HG03432 (cell line): ENCODE measurements at regions not wholly inside any gene's neighbourhood (a gene's known extent, or its start where the extent isn't known, plus 50 kb on each side); places are given as distances from the start of the nearest gene placed in this dataset.

Experiments
- ATAC-seq: cut with Tn5 transposase; IDR thresholded peaks from one replicate; pipeline ENCODE4 v1.9.1; 2021; ENCODE audit warnings: mild to moderate bottlenecking, moderate library complexity; ENCODE audit not compliant: unreplicated experiment

- no peak for ATAC-seq
Measured at GRCh38 chr9:28678097-28678496, 1104.8 kb upstream of the C9orf72 start.

GRCh38 chr9:28688172-28688571, 1114.9 kb upstream of the C9orf72 start:
- no peak for ATAC-seq

GRCh38 chr9:28692012-28692411, 1118.7 kb upstream of the C9orf72 start:
- no peak for ATAC-seq

- no peak for ATAC-seq
Measured at GRCh38 chr9:28696960-28697359, 1123.7 kb upstream of the C9orf72 start.

- ATAC-seq, result no peak
Measured at GRCh38 chr9:28699632-28700031, 1126.4 kb upstream of the C9orf72 start.

GRCh38 chr9:28707616-28708015, 1134.3 kb upstream of the C9orf72 start:
- no peak for ATAC-seq

GRCh38 chr9:28714188-28714587, 1140.9 kb upstream of the C9orf72 start:
- ATAC-seq, result no peak

GRCh38 chr9:28718226-28718625, 1144.9 kb upstream of the C9orf72 start:
- ATAC-seq, result no peak

- ATAC-seq, result no peak
Measured at GRCh38 chr9:28720746-28721145, 1147.5 kb upstream of the C9orf72 start.

GRCh38 chr9:28730111-28730510, 1156.8 kb upstream of the C9orf72 start:
- ATAC-seq, result no peak

- ATAC-seq, result no peak
Measured at GRCh38 chr9:28735738-28736342, 1162.6 kb upstream of the C9orf72 start.

GRCh38 chr9:28741459-28741858, 1168.2 kb upstream of the C9orf72 start:
- ATAC-seq, result no peak

GRCh38 chr9:28747351-28747985, 1174.2 kb upstream of the C9orf72 start:
- ATAC-seq, result no peak

GRCh38 chr9:28750136-28750535, 1176.9 kb upstream of the C9orf72 start:
- ATAC-seq, result no peak

- no peak for ATAC-seq
Measured at GRCh38 chr9:28758341-28758740, 1185.1 kb upstream of the C9orf72 start.

- no peak for ATAC-seq
Measured at GRCh38 chr9:28758971-28759370, 1185.7 kb upstream of the C9orf72 start.

- no peak for ATAC-seq
Measured at GRCh38 chr9:28762167-28762566, 1188.9 kb upstream of the C9orf72 start.

GRCh38 chr9:28764532-28764931, 1191.3 kb upstream of the C9orf72 start:
- no peak for ATAC-seq

- no peak for ATAC-seq
Measured at GRCh38 chr9:28770226-28770625, 1196.9 kb upstream of the C9orf72 start.

GRCh38 chr9:28770827-28771226, 1197.5 kb upstream of the C9orf72 start:
- ATAC-seq, result no peak

- ATAC-seq, result peak; percentile 74
Measured at GRCh38 chr9:28774433-28775235, 1201.4 kb upstream of the C9orf72 start.

- ATAC-seq, result no peak
Measured at GRCh38 chr9:28779243-28779642, 1206.0 kb upstream of the C9orf72 start.
